Spinal cord (tissue), 9 donors: ENCODE measurements at regions not wholly inside any gene's neighbourhood (a gene's known extent, or its start where the extent isn't known, plus 50 kb on each side); places are given as distances from the start of the nearest gene placed in this dataset.
A peak's percentile ranks its signal among the peaks of the same experiment; 100 is the strongest.

ENCODE experiments used
- DNase-seq, 6 donors: peaks; one replicate each; pipeline versions ENCODE4 v3.0.0 to v3.0.0-alpha.2; 2013 to 2015; ENCODE audit warnings: low spot score in 6 of 6, low read depth in 4 of 6
- H3K27ac ChIP-seq: one replicate; pipeline ENCODE4 v1.5.1; 2013; ENCODE audit warnings: low read depth, low read length, control low read depth
- H3K27me3 ChIP-seq: one replicate; pipeline ENCODE4 v1.6.1; 2013; ENCODE audit warnings: low read length; ENCODE audit not compliant: control insufficient read depth, insufficient read depth
- H3K36me3 ChIP-seq: one replicate; pipeline ENCODE4 v1.6.1; 2013; ENCODE audit warnings: low read length; ENCODE audit not compliant: control insufficient read depth, insufficient read depth
- H3K4me1 ChIP-seq: one replicate; pipeline ENCODE4 v1.6.1; 2013; ENCODE audit warnings: low read length; ENCODE audit not compliant: control insufficient read depth, insufficient read depth
- H3K4me3 ChIP-seq: one replicate; pipeline ENCODE4 v1.5.1; 2013; ENCODE audit warnings: low read depth, low read length, control low read depth
- H3K9me3 ChIP-seq: one replicate; pipeline ENCODE4 v1.6.1; 2013; ENCODE audit warnings: low read length; ENCODE audit not compliant: control insufficient read depth, insufficient read depth
- WGBS: methylation state at CpG from one replicate; pipeline ENCODE4 v1.1.5; 2013; ENCODE audit warnings: missing lambda C conversion rate; ENCODE audit not compliant: insufficient coverage; 5-methylcytosine and 5-hydroxymethylcytosine counted together
- donor health status: healthy.

GRCh38 chr18:46360102-46360699 lies 256.0 kb downstream of the HAUS1 start:
- no peaks in the 10 kb centered on the region for H3K9me3 ChIP-seq
- H3K36me3 ChIP-seq: peaks cover 13% of the 10 kb centered on the region
- peaks cover 16% of the 10 kb centered on the region for H3K4me1 ChIP-seq
- no peak overlapping the region for H3K27ac ChIP-seq
- H3K27me3 ChIP-seq: no peaks in the 10 kb centered on the region
- WGBS: 100% methylated on average over 2 of the region's 4 CpGs
- no peak overlapping the region for H3K4me3 ChIP-seq
- no peak for DNase-seq

GRCh38 chr18:46360866-46361265 lies 256.7 kb downstream of the HAUS1 start:
- WGBS: 34% methylated on average over 2 of the region's 3 CpGs
- DNase-seq: peak in 1 of 6 donors; percentile 26
- no peaks in the 10 kb centered on the region for H3K9me3 ChIP-seq
- H3K27ac ChIP-seq: no peak overlapping the region
- peaks cover 16% of the 10 kb centered on the region for H3K4me1 ChIP-seq
- H3K36me3 ChIP-seq: peaks cover 13% of the 10 kb centered on the region
- no peak overlapping the region for H3K4me3 ChIP-seq
- H3K27me3 ChIP-seq: no peaks in the 10 kb centered on the region

- peaks cover 16% of the 10 kb centered on the region for H3K4me1 ChIP-seq
- DNase-seq: no peak
- WGBS: 75% methylated on average over 3 of the region's 4 CpGs
- no peak overlapping the region for H3K4me3 ChIP-seq
- H3K36me3 ChIP-seq: peaks cover 11% of the 10 kb centered on the region
- H3K27ac ChIP-seq: no peak overlapping the region
- H3K9me3 ChIP-seq: no peaks in the 10 kb centered on the region
- no peaks in the 10 kb centered on the region for H3K27me3 ChIP-seq
Measured at GRCh38 chr18:46362533-46362932, 258.3 kb downstream of the HAUS1 start.

- Histone ChIP-seq H3K4me3 (no peak overlapping the region), H3K27me3 (no peaks in the 10 kb centered on the region), H3K27ac (no peak overlapping the region), H3K36me3 (no peaks in the 10 kb centered on the region), H3K9me3 (no peaks in the 10 kb centered on the region), H3K4me1 (peaks cover 16% of the 10 kb centered on the region)
- no peak for DNase-seq
- WGBS: 93% methylated on average over 3 of the region's 5 CpGs
Measured at GRCh38 chr18:46364048-46364447, 259.9 kb downstream of the HAUS1 start.

GRCh38 chr18:46366201-46366600 lies 262.0 kb downstream of the HAUS1 start:
- no peaks in the 10 kb centered on the region for H3K9me3 ChIP-seq
- no peaks in the 10 kb centered on the region for H3K36me3 ChIP-seq
- H3K27me3 ChIP-seq: no peaks in the 10 kb centered on the region
- H3K4me3 ChIP-seq: no peak overlapping the region
- peaks cover 7% of the 10 kb centered on the region for H3K4me1 ChIP-seq
- H3K27ac ChIP-seq: no peak overlapping the region
- 100% methylated on average over 2 of the region's 4 CpGs for WGBS
- DNase-seq: no peak

GRCh38 chr18:46366751-46367376 lies 262.7 kb downstream of the HAUS1 start:
- no peaks in the 10 kb centered on the region for H3K27me3 ChIP-seq
- no peaks in the 10 kb centered on the region for H3K36me3 ChIP-seq
- no peak for DNase-seq
- H3K27ac ChIP-seq: no peak overlapping the region
- no peaks in the 10 kb centered on the region for H3K9me3 ChIP-seq
- H3K4me1 ChIP-seq: peaks cover 1% of the 10 kb centered on the region
- 83% methylated on average over 4 of the region's 8 CpGs for WGBS
- no peak overlapping the region for H3K4me3 ChIP-seq

GRCh38 chr18:46369323-46369722 lies 265.1 kb downstream of the HAUS1 start:
- Histone ChIP-seq H3K4me1 (peaks cover 16% of the 10 kb centered on the region), H3K9me3 (no peaks in the 10 kb centered on the region), H3K27me3 (no peaks in the 10 kb centered on the region), H3K27ac (no peak overlapping the region), H3K36me3 (no peaks in the 10 kb centered on the region), H3K4me3 (no peak overlapping the region)
- no CpG with 5 or more reads among the region's 4 CpGs for WGBS
- no peak for DNase-seq

GRCh38 chr18:46370898-46371297 lies 266.7 kb downstream of the HAUS1 start:
- Histone ChIP-seq H3K27ac (no peak overlapping the region), H3K27me3 (no peaks in the 10 kb centered on the region), H3K9me3 (no peaks in the 10 kb centered on the region), H3K4me1 (peaks cover 16% of the 10 kb centered on the region), H3K36me3 (no peaks in the 10 kb centered on the region), H3K4me3 (no peak overlapping the region)
- no peak for DNase-seq
- WGBS: 94% methylated on average over 4 of the region's 7 CpGs

- WGBS: 60% methylated on average over 8 of the region's 10 CpGs
- Histone ChIP-seq H3K27me3 (no peaks in the 10 kb centered on the region), H3K36me3 (no peaks in the 10 kb centered on the region), H3K27ac (no peak overlapping the region), H3K9me3 (no peaks in the 10 kb centered on the region), H3K4me3 (no peak overlapping the region), H3K4me1 (peaks cover 16% of the 10 kb centered on the region)
- no peak for DNase-seq
Measured at GRCh38 chr18:46372670-46373069, 268.5 kb downstream of the HAUS1 start.

GRCh38 chr18:46373131-46373530 lies 268.9 kb downstream of the HAUS1 start:
- Histone ChIP-seq H3K36me3 (no peaks in the 10 kb centered on the region), H3K4me3 (no peak overlapping the region), H3K9me3 (no peaks in the 10 kb centered on the region), H3K27ac (no peak overlapping the region), H3K27me3 (no peaks in the 10 kb centered on the region), H3K4me1 (peaks cover 16% of the 10 kb centered on the region)
- DNase-seq: no peak
- 80% methylated on average over 2 of the region's 2 CpGs for WGBS
